ENCODE measurements at regions not wholly inside any gene's neighbourhood (a gene's known extent, or its start where the extent isn't known, plus 50 kb on each side); places are given as distances from the start of the nearest gene placed in this dataset.

- peak; percentile 34; the same call in 1 of the 2 replicates for TF ChIP-seq CTCF (IDR thresholded peaks at IDR 0.05)
Measured at GRCh38 chr16:66026211-66026610, 340.3 kb upstream of the CDH5 start.

GRCh38 chr16:66025751-66026150 is 340.7 kb upstream of the CDH5 start:
- no peak for TF ChIP-seq CTCF (IDR thresholded peaks at IDR 0.05)

- TF ChIP-seq CTCF (IDR thresholded peaks at IDR 0.05) = no peak
Measured at GRCh38 chr16:66023481-66023880, 343.0 kb upstream of the CDH5 start.

GRCh38 chr16:66020642-66021041 is 345.8 kb upstream of the CDH5 start:
- no peak for TF ChIP-seq CTCF (IDR thresholded peaks at IDR 0.05)

- TF ChIP-seq CTCF (IDR thresholded peaks at IDR 0.05) = no peak
Measured at GRCh38 chr16:66020046-66020445, 346.4 kb upstream of the CDH5 start.

- no peak for TF ChIP-seq CTCF (IDR thresholded peaks at IDR 0.05)
Measured at GRCh38 chr16:66014221-66014620, 352.3 kb upstream of the CDH5 start.

- TF ChIP-seq CTCF (IDR thresholded peaks at IDR 0.05) = no peak
Measured at GRCh38 chr16:66013486-66013885, 353.0 kb upstream of the CDH5 start.

- TF ChIP-seq CTCF (IDR thresholded peaks at IDR 0.05) = no peak
Measured at GRCh38 chr16:66008136-66008535, 358.4 kb upstream of the CDH5 start.
